Ovary (tissue), 7 donors: ENCODE measurements at regions not wholly inside any gene's neighbourhood (a gene's known extent, or its start where the extent isn't known, plus 50 kb on each side); places are given as distances from the start of the nearest gene placed in this dataset.

ENCODE experiments used
- DNase-seq, 5 donors: peaks; one replicate each; pipeline ENCODE4 v3.0.0-alpha.2; 2019 to 2020
- H3K27ac ChIP-seq, 2 donors: fragments of 200-600 bp; one replicate each; pipeline versions ENCODE4 v1.5.1 to v1.8.0; 2019 to 2022
- H3K27me3 ChIP-seq: fragments of 200-600 bp; one replicate; pipeline ENCODE4 v1.8.0; 2022
- H3K36me3 ChIP-seq: fragments of 200-600 bp; sonication (generic); one replicate; pipeline ENCODE4 v1.5.1; 2019
- H3K4me1 ChIP-seq: one replicate; pipeline ENCODE4 v1.8.1; 2013; ENCODE audit warnings: mild to moderate bottlenecking, moderate library complexity; ENCODE audit not compliant: insufficient read depth
- H3K4me3 ChIP-seq: fragments of 200-600 bp; sonication (generic); one replicate; pipeline ENCODE4 v1.5.1; 2017
- H3K9me3 ChIP-seq, 2 donors: fragments of 200-600 bp in 1 of 2; sonication (generic) in 1 of 2; one replicate each; pipeline versions ENCODE4 v1.5.1 to v1.8.1; 2013 to 2019; ENCODE audit warnings: mild to moderate bottlenecking in 1 of 2, moderate library complexity in 1 of 2
- EP300 ChIP-seq: sonication (generic); formaldehyde crosslinking; IDR thresholded peaks from one replicate; pipeline ENCODE4 v1.6.1; 2017; ENCODE audit warnings: antibody characterized with exemption
- POLR2A ChIP-seq: fragments of 450-650 bp; IDR thresholded peaks from one replicate; pipeline ENCODE4 v1.6.1; 2017; ENCODE audit warnings: antibody characterized with exemption, mild to moderate bottlenecking, moderate library complexity
- WGBS, 3 donors: extraction: QIAGEN DNeasy Blood & Tissue Kit in 1 of 3; methylation state at CpG; one replicate each; pipeline versions ENCODE4 v1.1.5 to v1.1.7; 2013 to 2017; 5-methylcytosine and 5-hydroxymethylcytosine counted together
- intact Hi-C, 4 donors: fragments of 100-400 bp; cut with DNase I; formaldehyde crosslinking; loops; one replicate each; pipeline versions ENCODE4 v1.11.0 to v1.15.1; 2022 to 2023
- TF ChIP-seq, protein P1 (sequence below), 3 donors: fragments of 450-650 bp in 2 of 3; fragments of 200-600 bp in 1 of 3; IDR thresholded peaks; one replicate each; pipeline versions ENCODE4 v1.5.1 to v1.8.0; 2016 to 2022; ENCODE audit warnings: antibody characterized with exemption in 3 of 3, mild to moderate bottlenecking in 1 of 3
- donor health status: DM: no; HTN: no; CAD: no; lungs with moderate emphysema.
- donor health status: DM: no; HTN: no; CAD: no.
- donor health status: Bipolar disorder and iron deficiency.
- donor health status: DM: no; HTN: no; CAD: no.
- donor health status: DM: yes; HTN: yes; CAD: no.

DNA sequence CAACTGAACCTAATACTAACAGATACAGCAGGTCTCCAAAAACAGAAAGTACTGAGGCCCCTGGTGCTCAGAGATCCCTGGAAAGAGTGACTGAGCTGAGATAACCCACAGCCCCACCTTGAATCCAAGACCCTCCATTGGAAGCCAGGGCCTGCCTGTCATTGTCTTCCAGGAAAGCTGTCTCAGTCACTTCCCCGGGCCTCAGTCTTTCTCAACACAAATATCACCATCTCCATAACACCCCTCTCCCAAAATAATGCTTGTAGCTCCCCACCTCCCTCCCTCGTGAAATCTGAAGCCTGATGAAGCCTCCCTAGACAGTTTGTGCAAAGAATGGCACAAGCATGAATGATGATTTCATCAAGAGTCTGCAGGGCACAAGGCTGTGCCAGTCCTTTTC, 138.2 kb upstream of the LRFN2 start:
- no peaks in the 10 kb centered on the region for H3K36me3 ChIP-seq
- whole genome bisulfite sequencing, 3 donors, result 89 to 98% (median 91%) methylated on average over 2 of the region's 2 CpGs
- intact Hi-C loops, result no loop called here
- H3K27me3 ChIP-seq, result no peaks in the 10 kb centered on the region
- DNase-seq, result no peak
- H3K9me3 ChIP-seq, result no peaks in the 10 kb centered on the region
- no peak overlapping the region for H3K27ac ChIP-seq
- H3K4me1 ChIP-seq, result no peaks in the 10 kb centered on the region
- TF ChIP-seq, protein P1, sequence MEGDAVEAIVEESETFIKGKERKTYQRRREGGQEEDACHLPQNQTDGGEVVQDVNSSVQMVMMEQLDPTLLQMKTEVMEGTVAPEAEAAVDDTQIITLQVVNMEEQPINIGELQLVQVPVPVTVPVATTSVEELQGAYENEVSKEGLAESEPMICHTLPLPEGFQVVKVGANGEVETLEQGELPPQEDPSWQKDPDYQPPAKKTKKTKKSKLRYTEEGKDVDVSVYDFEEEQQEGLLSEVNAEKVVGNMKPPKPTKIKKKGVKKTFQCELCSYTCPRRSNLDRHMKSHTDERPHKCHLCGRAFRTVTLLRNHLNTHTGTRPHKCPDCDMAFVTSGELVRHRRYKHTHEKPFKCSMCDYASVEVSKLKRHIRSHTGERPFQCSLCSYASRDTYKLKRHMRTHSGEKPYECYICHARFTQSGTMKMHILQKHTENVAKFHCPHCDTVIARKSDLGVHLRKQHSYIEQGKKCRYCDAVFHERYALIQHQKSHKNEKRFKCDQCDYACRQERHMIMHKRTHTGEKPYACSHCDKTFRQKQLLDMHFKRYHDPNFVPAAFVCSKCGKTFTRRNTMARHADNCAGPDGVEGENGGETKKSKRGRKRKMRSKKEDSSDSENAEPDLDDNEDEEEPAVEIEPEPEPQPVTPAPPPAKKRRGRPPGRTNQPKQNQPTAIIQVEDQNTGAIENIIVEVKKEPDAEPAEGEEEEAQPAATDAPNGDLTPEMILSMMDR (IDR thresholded peaks at IDR 0.05), result no peak
- TF ChIP-seq POLR2A (no peak), EP300 (no peak)
- H3K4me3 ChIP-seq, result no peak overlapping the region

DNA sequence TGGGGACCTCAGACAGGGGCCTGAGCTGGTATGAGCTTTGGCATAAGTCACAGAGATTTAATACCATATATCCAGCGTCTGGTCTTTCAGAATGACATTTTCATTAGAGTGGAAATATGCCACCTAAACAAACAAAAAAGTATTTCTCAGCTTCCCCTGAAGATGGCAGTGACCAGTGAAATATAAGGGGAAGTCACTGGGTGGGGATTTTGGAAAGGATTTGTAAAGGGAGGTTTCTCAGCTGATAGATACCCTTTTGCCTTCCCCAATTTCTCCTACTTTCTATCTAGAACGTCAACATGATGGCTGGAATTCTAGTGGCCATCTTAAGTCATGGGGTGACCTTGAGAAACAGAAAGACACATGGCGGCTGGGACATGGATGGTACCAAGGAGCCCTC, 137.7 kb upstream of the LRFN2 start:
- no peak for TF ChIP-seq EP300
- TF ChIP-seq, protein P1 (IDR thresholded peaks at IDR 0.05), result no peak
- no peak for TF ChIP-seq POLR2A
- no peak overlapping the region for H3K4me3 ChIP-seq
- H3K27ac ChIP-seq, result no peak overlapping the region
- H3K9me3 ChIP-seq, result no peaks in the 10 kb centered on the region
- intact Hi-C loops, result no loop called here
- DNase-seq, result no peak
- H3K27me3 ChIP-seq, result no peaks in the 10 kb centered on the region
- no peaks in the 10 kb centered on the region for H3K4me1 ChIP-seq
- no peaks in the 10 kb centered on the region for H3K36me3 ChIP-seq
- WGBS, 3 donors, result 83 to 87% (median 84%) methylated on average over 3 of the region's 3 CpGs

DNA sequence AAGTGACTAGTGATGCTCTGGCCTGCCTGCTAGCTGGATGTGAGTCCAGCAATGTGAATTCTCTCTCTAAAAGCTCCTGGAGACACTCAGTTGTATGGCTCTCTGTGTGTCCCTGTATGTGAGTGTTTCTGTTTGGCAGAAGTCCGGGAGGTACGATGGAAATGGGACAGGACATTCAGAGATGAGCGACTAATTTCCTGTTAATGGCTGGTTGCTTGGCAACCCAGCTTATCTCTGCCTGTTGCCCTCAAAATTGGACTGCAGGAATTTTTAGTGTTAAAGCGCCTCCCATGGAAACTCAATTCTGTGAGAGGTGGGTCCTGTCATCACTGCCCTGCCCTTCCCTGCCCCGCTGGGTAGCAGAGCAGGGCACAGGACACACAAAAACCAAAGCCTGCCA, 136.8 kb upstream of the LRFN2 start:
- TF ChIP-seq EP300 (no peak), POLR2A (no peak)
- TF ChIP-seq, protein P1 (IDR thresholded peaks at IDR 0.05), result no peak

DNA sequence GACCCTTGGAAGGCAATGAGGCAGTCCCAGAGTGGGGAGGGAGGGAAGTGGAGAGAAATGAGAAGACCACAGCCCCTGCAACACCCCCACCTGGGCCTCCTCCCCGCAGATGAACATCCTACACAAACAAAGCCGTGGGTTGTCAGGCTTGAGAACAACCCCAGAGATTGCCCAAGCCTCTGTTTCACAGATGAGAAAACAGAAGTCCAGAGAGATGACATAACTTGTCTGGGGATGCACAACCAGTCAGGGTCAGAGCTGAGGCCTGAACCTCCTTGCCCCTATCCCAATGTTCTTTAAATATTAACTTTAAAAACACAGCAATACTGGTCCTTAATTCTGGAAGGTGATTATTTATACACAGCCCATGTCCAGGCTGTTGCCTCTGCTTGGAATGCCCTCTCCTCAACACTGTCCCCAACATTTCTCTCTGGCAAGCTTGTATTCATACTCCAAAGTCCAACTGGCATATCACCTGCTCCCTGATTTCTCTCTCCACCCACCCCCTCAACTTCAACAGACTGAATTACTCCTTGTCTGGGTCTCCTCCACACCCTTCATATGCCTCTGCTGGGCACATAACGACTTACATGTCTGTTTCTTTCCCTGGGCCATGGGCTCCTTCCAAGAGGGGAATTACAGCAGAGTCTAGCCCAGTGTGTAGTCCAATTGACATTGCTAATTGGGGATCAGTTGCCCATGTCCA, 135.5 kb upstream of the LRFN2 start:
- H3K9me3 ChIP-seq, result no peaks in the 10 kb centered on the region
- no peaks in the 10 kb centered on the region for H3K36me3 ChIP-seq
- no peak overlapping the region for H3K4me3 ChIP-seq
- TF ChIP-seq, protein P1 (IDR thresholded peaks at IDR 0.05), result no peak
- no peak for TF ChIP-seq EP300
- no peak for TF ChIP-seq POLR2A
- no peaks in the 10 kb centered on the region for H3K4me1 ChIP-seq
- 56 to 62% (median 60%) methylated on average over 3 of the region's 3 CpGs for WGBS, 3 donors
- no peaks in the 10 kb centered on the region for H3K27me3 ChIP-seq
- H3K27ac ChIP-seq, result no peak overlapping the region
- intact Hi-C loops, result no loop called here
- DNase-seq, result no peak

More for the DNA sequence above, 136.8 kb upstream of the LRFN2 start:
- Histone ChIP-seq H3K27ac (no peak overlapping the region), H3K27me3 (no peaks in the 10 kb centered on the region), H3K4me3 (no peak overlapping the region), H3K36me3 (no peaks in the 10 kb centered on the region), H3K9me3 (no peaks in the 10 kb centered on the region), H3K4me1 (no peaks in the 10 kb centered on the region)
- no peak for DNase-seq
- WGBS, 3 donors, result 66 to 85% (median 71%) methylated on average over 5 of the region's 5 CpGs
- intact Hi-C loops, result no loop called here
